Neural progenitor cell (in vitro differentiated cells): ENCODE measurements at regions not wholly inside any gene's neighbourhood (a gene's known extent, or its start where the extent isn't known, plus 50 kb on each side); places are given as distances from the start of the nearest gene placed in this dataset.

Experiments
- DNase-seq: peaks from one replicate; pipeline ENCODE4 v3.0.0-alpha.2; 2016; ENCODE audit warnings: low spot score
- H2AFZ ChIP-seq: fragments of 200-600 bp; sonication (generic); replicated peaks from 2 replicates; pipeline ENCODE4 v1.6.1; 2016; ENCODE audit warnings: antibody characterized with exemption
- H3F3A ChIP-seq: fragments of 200-600 bp; sonication (generic); 2 replicates; pipeline ENCODE4 v1.6.1; 2016; ENCODE audit warnings: antibody characterized with exemption, low read depth
- H3K27ac ChIP-seq: fragments of 200-600 bp; sonication (generic); 2 replicates; pipeline ENCODE4 v1.5.1; 2016; ENCODE audit warnings: mild to moderate bottlenecking
- H3K27me3 ChIP-seq: fragments of 200-600 bp; sonication (generic); 2 replicates; pipeline ENCODE4 v1.6.1; 2016; ENCODE audit warnings: mild to moderate bottlenecking, moderate library complexity
- H3K36me3 ChIP-seq: fragments of 200-600 bp; sonication (generic); 2 replicates; pipeline ENCODE4 v1.5.1; 2016
- H3K4me1 ChIP-seq: fragments of 200-600 bp; sonication (generic); 2 replicates; pipeline ENCODE4 v1.6.1; 2016; ENCODE audit warnings: mixed run types
- H3K4me2 ChIP-seq: fragments of 200-600 bp; sonication (generic); 2 replicates; pipeline ENCODE4 v1.6.1; 2016
- H3K4me3 ChIP-seq: fragments of 200-600 bp; sonication (generic); 2 replicates; pipeline ENCODE4 v1.5.1; 2016
- H3K79me2 ChIP-seq: fragments of 200-600 bp; sonication (generic); 2 replicates; pipeline ENCODE4 v1.6.1; 2016; ENCODE audit warnings: low read depth
- H3K9ac ChIP-seq: fragments of 200-600 bp; sonication (generic); 2 replicates; pipeline ENCODE4 v1.6.1; 2016
- H3K9me3 ChIP-seq: fragments of 200-600 bp; sonication (generic); 2 replicates; pipeline ENCODE4 v1.5.1; 2016; ENCODE audit warnings: low read depth
- H4K20me1 ChIP-seq: fragments of 200-600 bp; sonication (generic); 2 replicates; pipeline ENCODE4 v1.6.1; 2016; ENCODE audit warnings: low read depth
- H3K27ac Mint-ChIP-seq: 3 replicates; pipeline ENCODE4 v1.8.0; 2021; ENCODE audit warnings: mixed read lengths
- H3K27me3 Mint-ChIP-seq: 2 replicates; pipeline ENCODE4 v1.8.0; 2022; ENCODE audit warnings: low read depth, mild to moderate bottlenecking, inconsistent platforms, moderate library complexity, mixed read lengths; ENCODE audit not compliant: insufficient read depth
- H3K36me3 Mint-ChIP-seq: 3 replicates; pipeline ENCODE4 v1.8.0; 2021; ENCODE audit warnings: mixed read lengths
- H3K4me1 Mint-ChIP-seq: 3 replicates; pipeline ENCODE4 v1.8.0; 2021; ENCODE audit warnings: mixed read lengths
- H3K4me3 Mint-ChIP-seq: 3 replicates; pipeline ENCODE4 v1.8.0; 2021; ENCODE audit warnings: mild to moderate bottlenecking, moderate library complexity, mixed read lengths
- H3K9me3 Mint-ChIP-seq: 3 replicates; pipeline ENCODE4 v1.8.0; 2020; ENCODE audit warnings: mixed read lengths
- EZH2 ChIP-seq: fragments of 200-600 bp; sonication (generic); IDR thresholded peaks from 2 replicates; pipeline ENCODE4 v1.6.1; 2017; ENCODE audit warnings: antibody characterized with exemption, mild to moderate bottlenecking, moderate library complexity
- EZH2phosphoT487 ChIP-seq: fragments of 200-600 bp; sonication (generic); IDR thresholded peaks from 2 replicates; pipeline ENCODE4 v1.6.1; 2017; ENCODE audit warnings: antibody characterized with exemption
- TF ChIP-seq, protein P1 (sequence below): fragments of 200-600 bp; sonication (generic); IDR thresholded peaks from 2 replicates; pipeline ENCODE4 v1.5.1; 2017; ENCODE audit warnings: antibody characterized with exemption, mild to moderate bottlenecking

DNA sequence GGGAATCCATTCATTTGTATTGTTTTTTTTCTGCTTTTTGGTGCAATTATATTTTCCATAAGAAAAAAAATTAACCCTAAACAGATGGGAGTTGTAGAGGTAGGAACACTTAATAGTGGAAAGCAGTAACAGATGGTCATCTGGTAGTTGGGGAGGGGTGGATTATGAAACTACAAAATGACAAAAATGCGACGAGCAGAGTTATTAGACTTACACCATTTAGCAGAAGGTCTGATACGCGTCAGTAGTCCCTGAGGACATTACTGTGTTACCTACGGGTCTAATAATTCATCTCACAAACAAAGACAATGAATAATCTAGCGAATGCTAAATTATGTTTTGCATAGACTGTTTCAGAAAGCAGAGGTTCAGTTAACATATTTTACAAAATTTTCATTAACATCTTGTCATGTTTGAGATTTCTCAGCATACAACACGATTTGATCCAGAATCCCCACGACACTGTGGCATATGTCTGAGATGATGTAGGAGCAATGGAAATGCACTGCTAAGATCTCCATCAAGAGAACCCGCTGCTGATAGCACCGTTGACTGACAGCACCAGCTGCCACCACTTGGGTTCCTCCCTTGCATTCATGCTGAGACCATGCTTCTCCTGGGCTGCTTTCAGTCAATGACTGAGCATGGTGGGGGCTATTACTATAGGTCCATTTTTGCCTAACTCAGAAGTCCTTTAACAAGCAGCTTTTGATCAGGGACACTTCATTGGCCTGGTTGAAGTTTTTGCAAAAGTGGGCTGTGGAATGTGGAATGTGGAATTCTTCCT, 182.2 kb upstream of the CPHXL start:
- H3K27me3 Mint-ChIP-seq: no peaks in the 10 kb centered on the region
- no peaks in the 10 kb centered on the region for H3K9me3 Mint-ChIP-seq
- Histone ChIP-seq H3K9me3 (no peaks in the 10 kb centered on the region), H3K4me3 (no peak overlapping the region), H4K20me1 (no peaks in the 10 kb centered on the region), H3K4me1 (no peaks in the 10 kb centered on the region), H3K79me2 (no peaks in the 10 kb centered on the region), H3K27me3 (no peaks in the 10 kb centered on the region), H3K9ac (no peak overlapping the region), H3K4me2 (no peak overlapping the region), H3K27ac (no peak overlapping the region), H3K36me3 (no peaks in the 10 kb centered on the region), H3F3A (no peaks in the 10 kb centered on the region), H2AFZ (no peak overlapping the region)
- H3K36me3 Mint-ChIP-seq: no peaks in the 10 kb centered on the region
- TF ChIP-seq EZH2: no peak
- TF ChIP-seq, protein P1, sequence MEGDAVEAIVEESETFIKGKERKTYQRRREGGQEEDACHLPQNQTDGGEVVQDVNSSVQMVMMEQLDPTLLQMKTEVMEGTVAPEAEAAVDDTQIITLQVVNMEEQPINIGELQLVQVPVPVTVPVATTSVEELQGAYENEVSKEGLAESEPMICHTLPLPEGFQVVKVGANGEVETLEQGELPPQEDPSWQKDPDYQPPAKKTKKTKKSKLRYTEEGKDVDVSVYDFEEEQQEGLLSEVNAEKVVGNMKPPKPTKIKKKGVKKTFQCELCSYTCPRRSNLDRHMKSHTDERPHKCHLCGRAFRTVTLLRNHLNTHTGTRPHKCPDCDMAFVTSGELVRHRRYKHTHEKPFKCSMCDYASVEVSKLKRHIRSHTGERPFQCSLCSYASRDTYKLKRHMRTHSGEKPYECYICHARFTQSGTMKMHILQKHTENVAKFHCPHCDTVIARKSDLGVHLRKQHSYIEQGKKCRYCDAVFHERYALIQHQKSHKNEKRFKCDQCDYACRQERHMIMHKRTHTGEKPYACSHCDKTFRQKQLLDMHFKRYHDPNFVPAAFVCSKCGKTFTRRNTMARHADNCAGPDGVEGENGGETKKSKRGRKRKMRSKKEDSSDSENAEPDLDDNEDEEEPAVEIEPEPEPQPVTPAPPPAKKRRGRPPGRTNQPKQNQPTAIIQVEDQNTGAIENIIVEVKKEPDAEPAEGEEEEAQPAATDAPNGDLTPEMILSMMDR: no peak
- no peak for TF ChIP-seq EZH2phosphoT487
- peaks cover 4% of the 10 kb centered on the region for H3K4me1 Mint-ChIP-seq
- H3K27ac Mint-ChIP-seq: no peak overlapping the region
- H3K4me3 Mint-ChIP-seq: no peak overlapping the region
- DNase-seq: no peak

GRCh38 chr16:75909746-75910145, 183.5 kb upstream of the CPHXL start:
- H3K4me1 Mint-ChIP-seq: no peaks in the 10 kb centered on the region
- no peak overlapping the region for H3K4me2 ChIP-seq
- no peak for DNase-seq
- H3K4me1 ChIP-seq: no peaks in the 10 kb centered on the region
- no peaks in the 10 kb centered on the region for H3K9me3 ChIP-seq
- no peak overlapping the region for H3K27ac Mint-ChIP-seq
- H3K27ac ChIP-seq: no peak overlapping the region
- no peak overlapping the region for H3K4me3 ChIP-seq
- no peaks in the 10 kb centered on the region for H3K36me3 Mint-ChIP-seq
- no peaks in the 10 kb centered on the region for H3K79me2 ChIP-seq
- H3K9ac ChIP-seq: no peak overlapping the region
- H3K27me3 ChIP-seq: no peaks in the 10 kb centered on the region
- no peak overlapping the region for H3K4me3 Mint-ChIP-seq
- H3K27me3 Mint-ChIP-seq: no peaks in the 10 kb centered on the region
- H3K36me3 ChIP-seq: no peaks in the 10 kb centered on the region
- no peak overlapping the region for H2AFZ ChIP-seq
- no peak for TF ChIP-seq EZH2phosphoT487
- no peak for TF ChIP-seq EZH2
- TF ChIP-seq, protein P1: no peak
- H3K9me3 Mint-ChIP-seq: no peaks in the 10 kb centered on the region
- no peaks in the 10 kb centered on the region for H4K20me1 ChIP-seq
- no peaks in the 10 kb centered on the region for H3F3A ChIP-seq

GRCh38 chr16:75911896-75912295, 185.6 kb upstream of the CPHXL start:
- Histone ChIP-seq H3K27ac (no peak overlapping the region), H3K36me3 (no peaks in the 10 kb centered on the region), H3K79me2 (no peaks in the 10 kb centered on the region), H3K4me3 (no peak overlapping the region), H3K9ac (no peak overlapping the region), H3K9me3 (no peaks in the 10 kb centered on the region), H3F3A (no peaks in the 10 kb centered on the region), H2AFZ (no peak overlapping the region), H3K4me1 (no peaks in the 10 kb centered on the region), H4K20me1 (no peaks in the 10 kb centered on the region), H3K4me2 (no peak overlapping the region), H3K27me3 (no peaks in the 10 kb centered on the region)
- no peak overlapping the region for H3K4me3 Mint-ChIP-seq
- H3K9me3 Mint-ChIP-seq: no peaks in the 10 kb centered on the region
- DNase-seq: no peak
- no peaks in the 10 kb centered on the region for H3K27me3 Mint-ChIP-seq
- peaks cover 7% of the 10 kb centered on the region for H3K4me1 Mint-ChIP-seq
- no peak overlapping the region for H3K27ac Mint-ChIP-seq
- H3K36me3 Mint-ChIP-seq: no peaks in the 10 kb centered on the region
- no peak for TF ChIP-seq EZH2
- no peak for TF ChIP-seq EZH2phosphoT487
- TF ChIP-seq, protein P1: no peak
